ENCODE measurements at regions not wholly inside any gene's neighbourhood (a gene's known extent, or its start where the extent isn't known, plus 50 kb on each side); places are given as distances from the start of the nearest gene placed in this dataset.

- TF ChIP-seq, protein P1, sequence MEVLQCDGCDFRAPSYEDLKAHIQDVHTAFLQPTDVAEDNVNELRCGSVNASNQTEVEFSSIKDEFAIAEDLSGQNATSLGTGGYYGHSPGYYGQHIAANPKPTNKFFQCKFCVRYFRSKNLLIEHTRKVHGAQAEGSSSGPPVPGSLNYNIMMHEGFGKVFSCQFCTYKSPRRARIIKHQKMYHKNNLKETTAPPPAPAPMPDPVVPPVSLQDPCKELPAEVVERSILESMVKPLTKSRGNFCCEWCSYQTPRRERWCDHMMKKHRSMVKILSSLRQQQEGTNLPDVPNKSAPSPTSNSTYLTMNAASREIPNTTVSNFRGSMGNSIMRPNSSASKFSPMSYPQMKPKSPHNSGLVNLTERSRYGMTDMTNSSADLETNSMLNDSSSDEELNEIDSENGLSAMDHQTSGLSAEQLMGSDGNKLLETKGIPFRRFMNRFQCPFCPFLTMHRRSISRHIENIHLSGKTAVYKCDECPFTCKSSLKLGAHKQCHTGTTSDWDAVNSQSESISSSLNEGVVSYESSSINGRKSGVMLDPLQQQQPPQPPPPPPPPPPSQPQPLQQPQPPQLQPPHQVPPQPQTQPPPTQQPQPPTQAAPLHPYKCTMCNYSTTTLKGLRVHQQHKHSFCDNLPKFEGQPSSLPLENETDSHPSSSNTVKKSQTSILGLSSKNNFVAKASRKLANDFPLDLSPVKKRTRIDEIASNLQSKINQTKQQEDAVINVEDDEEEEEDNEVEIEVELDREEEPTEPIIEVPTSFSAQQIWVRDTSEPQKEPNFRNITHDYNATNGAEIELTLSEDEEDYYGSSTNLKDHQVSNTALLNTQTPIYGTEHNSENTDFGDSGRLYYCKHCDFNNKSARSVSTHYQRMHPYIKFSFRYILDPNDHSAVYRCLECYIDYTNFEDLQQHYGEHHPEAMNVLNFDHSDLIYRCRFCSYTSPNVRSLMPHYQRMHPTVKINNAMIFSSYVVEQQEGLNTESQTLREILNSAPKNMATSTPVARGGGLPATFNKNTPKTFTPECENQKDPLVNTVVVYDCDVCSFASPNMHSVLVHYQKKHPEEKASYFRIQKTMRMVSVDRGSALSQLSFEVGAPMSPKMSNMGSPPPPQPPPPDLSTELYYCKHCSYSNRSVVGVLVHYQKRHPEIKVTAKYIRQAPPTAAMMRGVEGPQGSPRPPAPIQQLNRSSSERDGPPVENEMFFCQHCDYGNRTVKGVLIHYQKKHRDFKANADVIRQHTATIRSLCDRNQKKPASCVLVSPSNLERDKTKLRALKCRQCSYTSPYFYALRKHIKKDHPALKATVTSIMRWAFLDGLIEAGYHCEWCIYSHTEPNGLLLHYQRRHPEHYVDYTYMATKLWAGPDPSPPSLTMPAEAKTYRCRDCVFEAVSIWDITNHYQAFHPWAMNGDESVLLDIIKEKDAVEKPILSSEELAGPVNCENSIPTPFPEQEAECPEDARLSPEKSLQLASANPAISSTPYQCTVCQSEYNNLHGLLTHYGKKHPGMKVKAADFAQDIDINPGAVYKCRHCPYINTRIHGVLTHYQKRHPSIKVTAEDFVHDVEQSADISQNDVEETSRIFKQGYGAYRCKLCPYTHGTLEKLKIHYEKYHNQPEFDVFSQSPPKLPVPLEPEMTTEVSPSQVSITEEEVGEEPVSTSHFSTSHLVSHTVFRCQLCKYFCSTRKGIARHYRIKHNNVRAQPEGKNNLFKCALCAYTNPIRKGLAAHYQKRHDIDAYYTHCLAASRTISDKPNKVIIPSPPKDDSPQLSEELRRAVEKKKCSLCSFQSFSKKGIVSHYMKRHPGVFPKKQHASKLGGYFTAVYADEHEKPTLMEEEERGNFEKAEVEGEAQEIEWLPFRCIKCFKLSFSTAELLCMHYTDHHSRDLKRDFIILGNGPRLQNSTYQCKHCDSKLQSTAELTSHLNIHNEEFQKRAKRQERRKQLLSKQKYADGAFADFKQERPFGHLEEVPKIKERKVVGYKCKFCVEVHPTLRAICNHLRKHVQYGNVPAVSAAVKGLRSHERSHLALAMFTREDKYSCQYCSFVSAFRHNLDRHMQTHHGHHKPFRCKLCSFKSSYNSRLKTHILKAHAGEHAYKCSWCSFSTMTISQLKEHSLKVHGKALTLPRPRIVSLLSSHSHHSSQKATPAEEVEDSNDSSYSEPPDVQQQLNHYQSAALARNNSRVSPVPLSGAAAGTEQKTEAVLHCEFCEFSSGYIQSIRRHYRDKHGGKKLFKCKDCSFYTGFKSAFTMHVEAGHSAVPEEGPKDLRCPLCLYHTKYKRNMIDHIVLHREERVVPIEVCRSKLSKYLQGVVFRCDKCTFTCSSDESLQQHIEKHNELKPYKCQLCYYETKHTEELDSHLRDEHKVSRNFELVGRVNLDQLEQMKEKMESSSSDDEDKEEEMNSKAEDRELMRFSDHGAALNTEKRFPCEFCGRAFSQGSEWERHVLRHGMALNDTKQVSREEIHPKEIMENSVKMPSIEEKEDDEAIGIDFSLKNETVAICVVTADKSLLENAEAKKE (CRISPR knock-in tag; IDR thresholded peaks at IDR 0.05): no peak
- TF ChIP-seq EZH2phosphoT487 (IDR thresholded peaks at IDR 0.05; ENCODE audit: unreplicated experiment): no peak
- TF ChIP-seq CTCF (conservative IDR thresholded peaks at IDR 0.05; ENCODE audit: low read depth in 2 of 2): no peak
These were observed 320.3 kb downstream of the DKK2 start (continued) for GRCh38 chr4:106715825-106716224.

DNA sequence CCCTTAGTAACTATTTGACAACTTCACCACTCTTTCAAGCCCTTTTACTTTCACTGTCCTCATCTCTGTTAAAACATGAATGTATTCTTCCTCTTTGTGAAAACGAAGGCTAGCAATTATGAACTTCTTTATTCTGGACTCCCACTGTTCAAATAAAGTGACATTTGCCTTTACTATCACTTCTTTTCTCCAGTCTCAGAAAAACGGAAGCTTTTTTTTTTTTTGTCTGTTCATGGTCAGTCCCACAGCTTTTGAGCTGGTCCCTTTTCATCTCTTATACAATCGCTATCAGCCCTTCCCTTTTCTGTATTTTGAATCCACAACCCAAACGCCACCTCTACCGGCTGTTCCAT lies 327.7 kb downstream of the DKK2 start:
- no peak overlapping the region for H3K27ac ChIP-seq (ENCODE audit: low read depth)
- no peaks in the 10 kb centered on the region for H3K27me3 ChIP-seq (ENCODE audit: insufficient read depth)
- Mint-ChIP-seq H3K9me3 (peaks cover 8% of the 10 kb centered on the region; the same call in 2 of the 3 replicates), H3K27ac (no peak overlapping the region), H3K4me3 (no peak overlapping the region), H3K36me3 (ENCODE audit: low read depth) (no peaks in the 10 kb centered on the region; the same call in 2 of the 3 replicates), H3K4me1 (no peaks in the 10 kb centered on the region), H3K27me3 (ENCODE audit: insufficient read depth, low read depth, poor library complexity) (no peaks in the 10 kb centered on the region)
- no peak overlapping the region for H2AFZ ChIP-seq
- no peaks in the 10 kb centered on the region for H3K4me1 ChIP-seq (ENCODE audit: insufficient read depth)
- no peak for DNase-seq (ENCODE audit: low spot score)
- no peaks in the 10 kb centered on the region for H3K36me3 ChIP-seq (ENCODE audit: insufficient read depth)
- ATAC-seq: no peak
- no peak overlapping the region for H3K4me3 ChIP-seq
- no peak overlapping the region for H3K4me2 ChIP-seq
- H3K79me2 ChIP-seq (replicated peaks; ENCODE audit: insufficient read depth): no peaks in the 10 kb centered on the region
- no peaks in the 10 kb centered on the region for H3K9me2 ChIP-seq (ENCODE audit: insufficient read depth)
- H4K20me1 ChIP-seq (replicated peaks; ENCODE audit: insufficient read depth): no peaks in the 10 kb centered on the region
- H3F3A ChIP-seq (replicated peaks; ENCODE audit: low read depth): no peaks in the 10 kb centered on the region
- no peak for TF ChIP-seq CREB1 (CRISPR knock-in tag; IDR thresholded peaks at IDR 0.05; ENCODE audit: low read depth)
- no peak for TF ChIP-seq ZNF114 (CRISPR knock-in tag; IDR thresholded peaks at IDR 0.05)
- TF ChIP-seq CTCF (conservative IDR thresholded peaks at IDR 0.05; ENCODE audit: low read depth in 2 of 2): no peak
- TF ChIP-seq EZH2 (IDR thresholded peaks at IDR 0.05; ENCODE audit: low read depth, unreplicated experiment): no peak
- TF ChIP-seq STAT1 (IDR thresholded peaks at IDR 0.05; ENCODE audit: unreplicated experiment): no peak
- TF ChIP-seq, protein P2, sequence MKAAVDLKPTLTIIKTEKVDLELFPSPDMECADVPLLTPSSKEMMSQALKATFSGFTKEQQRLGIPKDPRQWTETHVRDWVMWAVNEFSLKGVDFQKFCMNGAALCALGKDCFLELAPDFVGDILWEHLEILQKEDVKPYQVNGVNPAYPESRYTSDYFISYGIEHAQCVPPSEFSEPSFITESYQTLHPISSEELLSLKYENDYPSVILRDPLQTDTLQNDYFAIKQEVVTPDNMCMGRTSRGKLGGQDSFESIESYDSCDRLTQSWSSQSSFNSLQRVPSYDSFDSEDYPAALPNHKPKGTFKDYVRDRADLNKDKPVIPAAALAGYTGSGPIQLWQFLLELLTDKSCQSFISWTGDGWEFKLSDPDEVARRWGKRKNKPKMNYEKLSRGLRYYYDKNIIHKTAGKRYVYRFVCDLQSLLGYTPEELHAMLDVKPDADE (IDR thresholded peaks at IDR 0.05): no peak
- TF ChIP-seq REST (IDR thresholded peaks at IDR 0.05; ENCODE audit: unreplicated experiment): no peak
- TF ChIP-seq POLR2AphosphoS5 (IDR thresholded peaks at IDR 0.05; ENCODE audit: low read depth): no peak
- TF ChIP-seq EZH2phosphoT487 (IDR thresholded peaks at IDR 0.05; ENCODE audit: unreplicated experiment): no peak

Data from GM23338 (cell line).